ENCODE measurements at regions not wholly inside any gene's neighbourhood (a gene's known extent, or its start where the extent isn't known, plus 50 kb on each side); places are given as distances from the start of the nearest gene placed in this dataset.

- TF ChIP-seq CTCF (IDR thresholded peaks at IDR 0.05) (no peak), POLR2A (IDR thresholded peaks at IDR 0.05) (no peak)
Measured at GRCh38 chr4:77367638-77368037, 210.6 kb downstream of the CCNG2 start.

Data from esophagus squamous epithelium (tissue), 4 donors.